ENCODE measurements at regions not wholly inside any gene's neighbourhood (a gene's known extent, or its start where the extent isn't known, plus 50 kb on each side); places are given as distances from the start of the nearest gene placed in this dataset.

DNA sequence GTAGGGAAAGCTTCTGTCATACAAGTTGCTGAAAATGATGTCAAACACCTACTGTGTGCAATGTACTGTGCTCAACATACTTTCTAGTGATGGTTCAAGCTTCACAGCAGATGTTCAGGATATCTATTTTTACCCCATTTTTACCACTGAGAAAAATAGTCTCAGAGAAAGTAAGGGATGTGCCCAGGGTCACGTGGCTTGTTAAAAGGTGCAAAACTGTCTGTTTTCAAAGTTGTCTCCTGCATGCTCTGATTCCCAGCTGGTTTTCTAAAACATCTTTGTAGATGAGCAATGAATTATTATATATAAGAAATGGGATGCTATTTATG, 145.5 kb upstream of the LHCGR start:
- TF ChIP-seq, protein P1, sequence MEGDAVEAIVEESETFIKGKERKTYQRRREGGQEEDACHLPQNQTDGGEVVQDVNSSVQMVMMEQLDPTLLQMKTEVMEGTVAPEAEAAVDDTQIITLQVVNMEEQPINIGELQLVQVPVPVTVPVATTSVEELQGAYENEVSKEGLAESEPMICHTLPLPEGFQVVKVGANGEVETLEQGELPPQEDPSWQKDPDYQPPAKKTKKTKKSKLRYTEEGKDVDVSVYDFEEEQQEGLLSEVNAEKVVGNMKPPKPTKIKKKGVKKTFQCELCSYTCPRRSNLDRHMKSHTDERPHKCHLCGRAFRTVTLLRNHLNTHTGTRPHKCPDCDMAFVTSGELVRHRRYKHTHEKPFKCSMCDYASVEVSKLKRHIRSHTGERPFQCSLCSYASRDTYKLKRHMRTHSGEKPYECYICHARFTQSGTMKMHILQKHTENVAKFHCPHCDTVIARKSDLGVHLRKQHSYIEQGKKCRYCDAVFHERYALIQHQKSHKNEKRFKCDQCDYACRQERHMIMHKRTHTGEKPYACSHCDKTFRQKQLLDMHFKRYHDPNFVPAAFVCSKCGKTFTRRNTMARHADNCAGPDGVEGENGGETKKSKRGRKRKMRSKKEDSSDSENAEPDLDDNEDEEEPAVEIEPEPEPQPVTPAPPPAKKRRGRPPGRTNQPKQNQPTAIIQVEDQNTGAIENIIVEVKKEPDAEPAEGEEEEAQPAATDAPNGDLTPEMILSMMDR (IDR thresholded peaks at IDR 0.05): no peak
- POLR2A ChIA-PET: no interaction called here
- no peaks in the 10 kb centered on the region for H3K4me1 ChIP-seq (ENCODE audit: insufficient read depth, low read length)
- no peak for ATAC-seq (ENCODE audit: poor library complexity)
- H3K9me3 ChIP-seq (ENCODE audit: control insufficient read depth in 1 of 2, insufficient read depth in 1 of 2, low read length in 2 of 2): peaks cover 0 to 8% of the 10 kb centered on the region in 2 experiments
- H3K9me3 Mint-ChIP-seq: peaks cover 2% of the 10 kb centered on the region
- H3K4me3 Mint-ChIP-seq: no peak overlapping the region
- H3K36me3 ChIP-seq (ENCODE audit: insufficient read depth, low read length): no peaks in the 10 kb centered on the region
- H3K27ac Mint-ChIP-seq: no peak overlapping the region
- H3K27me3 ChIP-seq (ENCODE audit: control insufficient read depth in 1 of 2, insufficient read depth in 2 of 2, low read length in 2 of 2): peaks cover 0 to 3% of the 10 kb centered on the region in 2 experiments
- peaks cover 6% of the 10 kb centered on the region for H3K27me3 Mint-ChIP-seq
- CTCF ChIA-PET: no interaction called here
- no peak overlapping the region for H3K27ac ChIP-seq (ENCODE audit: low read depth in 1 of 2, low read length in 2 of 2)
- H3K4me3 ChIP-seq (ENCODE audit: low read length): no peak overlapping the region
- peaks cover 5% of the 10 kb centered on the region for H3K4me1 Mint-ChIP-seq (ENCODE audit: low read depth)
- no peak for DNase-seq
- intact Hi-C loops (cut with DNase I, micrococcal nuclease): no loop called here
- no peaks in the 10 kb centered on the region for H3K36me3 Mint-ChIP-seq (ENCODE audit: low read depth)

DNA sequence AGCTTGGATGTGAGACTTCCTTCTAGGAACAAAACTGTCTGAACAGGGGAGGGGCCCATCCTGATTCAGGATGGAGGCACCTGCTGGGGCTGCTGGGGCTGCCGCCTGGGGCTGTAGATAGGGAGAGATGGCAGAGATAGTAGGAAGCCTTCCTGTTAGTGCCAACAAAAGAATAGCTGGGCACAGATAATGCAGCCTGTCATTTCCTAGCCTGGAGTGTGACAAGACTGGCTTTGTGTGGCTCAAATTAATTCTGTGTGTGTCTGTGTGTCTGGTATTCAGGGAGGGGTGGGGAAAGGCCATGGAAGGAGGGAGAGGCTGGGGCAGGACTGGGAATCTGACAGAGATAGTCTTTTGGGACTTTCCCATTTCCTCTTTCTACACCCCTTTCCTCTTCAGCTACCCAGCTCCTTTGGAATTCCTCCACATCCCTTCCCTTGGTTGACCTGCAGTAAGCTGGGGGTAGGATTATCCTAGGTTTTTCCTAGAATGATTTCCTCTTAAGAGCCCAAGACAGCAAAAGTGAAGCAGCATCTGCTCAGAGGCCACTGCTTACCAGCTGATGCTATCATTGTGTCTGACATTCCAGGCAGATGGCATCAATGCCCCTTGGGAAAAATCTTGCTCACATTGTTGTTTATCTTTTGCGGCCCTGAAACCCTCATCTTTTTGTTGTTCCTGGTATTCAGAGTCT, 144.9 kb upstream of the LHCGR start:
- Histone ChIP-seq H3K27me3 (ENCODE audit: control insufficient read depth in 1 of 2, insufficient read depth in 2 of 2, low read length in 2 of 2) (peaks cover 0 to 3% of the 10 kb centered on the region in 2 experiments), H3K9me3 (ENCODE audit: control insufficient read depth in 1 of 2, insufficient read depth in 1 of 2, low read length in 2 of 2) (peaks cover 0 to 4% of the 10 kb centered on the region in 2 experiments), H3K4me3 (ENCODE audit: low read length) (no peak overlapping the region), H3K27ac (ENCODE audit: low read depth in 1 of 2, low read length in 2 of 2) (no peak overlapping the region), H3K36me3 (ENCODE audit: insufficient read depth, low read length) (no peaks in the 10 kb centered on the region), H3K4me1 (ENCODE audit: insufficient read depth, low read length) (no peaks in the 10 kb centered on the region)
- CTCF ChIA-PET: no interaction called here
- Mint-ChIP-seq H3K4me1 (ENCODE audit: low read depth) (peaks cover 5% of the 10 kb centered on the region), H3K36me3 (ENCODE audit: low read depth) (no peaks in the 10 kb centered on the region), H3K27me3 (peaks cover 6% of the 10 kb centered on the region), H3K9me3 (peaks cover 2% of the 10 kb centered on the region), H3K27ac (no peak overlapping the region), H3K4me3 (no peak overlapping the region)
- TF ChIP-seq, protein P1 (IDR thresholded peaks at IDR 0.05): no peak
- no peak for DNase-seq
- intact Hi-C loops (cut with DNase I, micrococcal nuclease): no loop called here
- POLR2A ChIA-PET: no interaction called here
- ATAC-seq (ENCODE audit: poor library complexity): no peak

DNA sequence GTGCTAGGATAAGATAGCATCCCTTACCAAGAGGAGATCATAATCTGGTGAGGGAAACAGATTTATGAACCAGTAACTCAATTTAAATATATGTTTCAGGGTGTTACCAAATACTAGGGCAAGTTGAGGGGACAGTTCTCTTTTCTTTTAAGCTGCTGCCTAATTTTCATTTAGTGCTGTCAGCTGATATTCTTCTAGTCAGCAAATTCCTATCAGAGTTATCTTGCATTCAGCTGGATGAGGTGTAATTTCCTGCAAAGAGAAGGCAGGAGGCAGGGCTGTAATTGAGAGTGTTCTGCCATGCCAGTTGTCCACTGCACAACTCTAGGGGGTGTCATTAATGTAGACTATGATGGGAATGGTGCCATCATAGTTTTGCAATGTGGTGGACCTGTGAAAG, 141.3 kb upstream of the LHCGR start:
- POLR2A ChIA-PET: no interaction called here

More for the DNA sequence above, 141.3 kb upstream of the LHCGR start:
- H3K9me3 ChIP-seq (ENCODE audit: control insufficient read depth in 1 of 2, insufficient read depth in 1 of 2, low read length in 2 of 2): peaks cover 0 to 4% of the 10 kb centered on the region in 2 experiments
- H3K4me3 ChIP-seq (ENCODE audit: low read length): no peak overlapping the region
- Mint-ChIP-seq H3K27me3 (no peaks in the 10 kb centered on the region), H3K27ac (no peak overlapping the region), H3K36me3 (ENCODE audit: low read depth) (no peaks in the 10 kb centered on the region), H3K4me1 (ENCODE audit: low read depth) (no peaks in the 10 kb centered on the region), H3K9me3 (peaks cover 2% of the 10 kb centered on the region), H3K4me3 (no peak overlapping the region)
- DNase-seq (no peak), ATAC-seq (ENCODE audit: poor library complexity) (no peak)
- H3K4me1 ChIP-seq (ENCODE audit: insufficient read depth, low read length): no peaks in the 10 kb centered on the region
- no peak overlapping the region for H3K27ac ChIP-seq (ENCODE audit: low read depth in 1 of 2, low read length in 2 of 2)
- intact Hi-C loops (cut with DNase I, micrococcal nuclease): no loop called here
- CTCF ChIA-PET: no interaction called here
- TF ChIP-seq, protein P1 (IDR thresholded peaks at IDR 0.05): no peak
- no peaks in the 10 kb centered on the region for H3K27me3 ChIP-seq (ENCODE audit: control insufficient read depth in 1 of 2, insufficient read depth in 2 of 2, low read length in 2 of 2)
- no peaks in the 10 kb centered on the region for H3K36me3 ChIP-seq (ENCODE audit: insufficient read depth, low read length)

Data from CD4-positive, alpha-beta T cell (primary cell).